SU-DHL-6 (cell line): ENCODE measurements at regions not wholly inside any gene's neighbourhood (a gene's known extent, or its start where the extent isn't known, plus 50 kb on each side); places are given as distances from the start of the nearest gene placed in this dataset.
"Not testable (repeated sequence)": the region's sequence is repeated elsewhere in the genome, so short reads cannot be mapped to it uniquely, and the experiment has no call there.

Source experiments
- H2AFZ ChIP-seq: fragments of 200-600 bp; sonication (generic); 2 replicates; pipeline ENCODE4 v1.6.1; 2014; ENCODE audit warnings: low read depth, mild to moderate bottlenecking, moderate library complexity, mixed read lengths, antibody characterized with exemption, low read length; ENCODE audit not compliant: severe bottlenecking
- H3F3A ChIP-seq: fragments of 200-600 bp; shearing (Covaris generic); 2 replicates; pipeline ENCODE4 v1.6.0; 2016; ENCODE audit warnings: antibody characterized with exemption, mild to moderate bottlenecking; ENCODE audit not compliant: insufficient read depth
- H3K27ac ChIP-seq: fragments of 200-600 bp; sonication (generic); 2 replicates; pipeline ENCODE4 v1.5.1; 2016; ENCODE audit warnings: low read depth, mild to moderate bottlenecking, low read length, moderate library complexity, mixed read lengths
- H3K27me3 ChIP-seq: fragments of 200-600 bp; sonication (generic), shearing (Covaris generic); 2 replicates; pipeline ENCODE4 v1.6.0; 2014; ENCODE audit warnings: mild to moderate bottlenecking, low read length
- H3K36me3 ChIP-seq: fragments of 200-600 bp; sonication (generic); 2 replicates; pipeline ENCODE4 v1.6.1; 2014; ENCODE audit warnings: mild to moderate bottlenecking, low read length, mixed read lengths
- H3K4me2 ChIP-seq: fragments of 300-600, 200-600 bp; shearing (Covaris generic), sonication (generic); 2 replicates; pipeline ENCODE4 v1.6.0; 2014; ENCODE audit warnings: low read length, low read depth, mild to moderate bottlenecking; ENCODE audit not compliant: poor library complexity, severe bottlenecking
- H3K4me3 ChIP-seq: fragments of 200-600 bp; sonication (generic); 2 replicates; pipeline ENCODE4 v1.5.1; 2014; ENCODE audit warnings: antibody characterized with exemption, low read length, mild to moderate bottlenecking, mixed read lengths; ENCODE audit not compliant: insufficient read depth, poor library complexity, severe bottlenecking
- H3K79me2 ChIP-seq: fragments of 200-600 bp; sonication (generic); 2 replicates; pipeline ENCODE4 v1.6.1; 2014; ENCODE audit warnings: mild to moderate bottlenecking, low read length, moderate library complexity; ENCODE audit not compliant: insufficient read depth
- H3K9ac ChIP-seq: fragments of 200-600 bp; sonication (generic); 2 replicates; pipeline ENCODE4 v1.7.0; 2014; ENCODE audit warnings: mild to moderate bottlenecking, low read length
- H3K9me2 ChIP-seq: fragments of 200-600 bp; sonication (generic); replicated peaks from 2 replicates; pipeline ENCODE4 v1.6.1; 2014; ENCODE audit warnings: low read length; ENCODE audit not compliant: insufficient read depth
- H3K9me3 ChIP-seq: fragments of 200-600 bp; sonication (generic); 2 replicates; pipeline ENCODE4 v1.6.1; 2014; ENCODE audit warnings: low read length, mixed read lengths; ENCODE audit not compliant: insufficient read depth
- H4K20me1 ChIP-seq: fragments of 200-600 bp; sonication (generic); 2 replicates; pipeline ENCODE4 v1.6.1; 2014; ENCODE audit warnings: low read depth, mild to moderate bottlenecking, antibody characterized with exemption, low read length, moderate library complexity, mixed read lengths
- EZH2phosphoT487 ChIP-seq: fragments of 200-600 bp; sonication (generic), shearing (Covaris generic); conservative IDR thresholded peaks from 2 replicates; pipeline ENCODE4 v1.6.1; 2018; ENCODE audit warnings: mild to moderate bottlenecking, antibody characterized with exemption, low read length, moderate library complexity, mixed read lengths
- TF ChIP-seq, protein P1 (sequence below): fragments of 200-600 bp; sonication (generic); IDR thresholded peaks from one replicate; pipeline ENCODE4 v1.5.1; 2017; ENCODE audit warnings: antibody characterized with exemption, mild to moderate bottlenecking, low read length, moderate library complexity; ENCODE audit not compliant: insufficient read depth, poor library complexity, severe bottlenecking

DNA sequence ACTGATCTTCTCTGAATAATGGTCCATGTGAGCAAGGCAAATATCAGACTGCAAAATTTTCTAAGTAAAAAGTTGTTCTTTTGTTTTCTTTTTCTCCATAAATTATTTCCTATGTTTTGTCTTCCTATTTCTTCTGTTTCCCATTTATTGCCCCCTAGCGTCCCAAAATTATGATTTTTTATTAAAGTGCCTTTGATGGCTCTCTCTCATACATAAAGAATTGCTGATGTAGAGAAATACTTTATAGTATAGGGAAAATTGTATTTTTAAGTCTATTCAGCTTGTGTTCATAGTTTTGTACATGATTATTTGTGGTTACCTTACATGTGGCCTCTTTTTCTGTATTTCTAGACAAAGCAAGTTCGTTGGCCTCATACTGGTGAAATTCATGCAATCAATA, 1031.2 kb downstream of the EFNA5 start:
- Histone ChIP-seq H3K36me3 (no peaks in the 10 kb centered on the region), H3K4me2 (no peak overlapping the region), H3F3A (no peaks in the 10 kb centered on the region), H3K4me3 (no peak overlapping the region), H3K9me2 (no peaks in the 10 kb centered on the region), H3K9me3 (no peaks in the 10 kb centered on the region), H3K27me3 (no peaks in the 10 kb centered on the region), H2AFZ (peak overlapping the region; percentile 24), H3K27ac (no peak overlapping the region), H4K20me1 (no peaks in the 10 kb centered on the region), H3K9ac (no peak overlapping the region), H3K79me2 (no peaks in the 10 kb centered on the region)
- TF ChIP-seq, protein P1, sequence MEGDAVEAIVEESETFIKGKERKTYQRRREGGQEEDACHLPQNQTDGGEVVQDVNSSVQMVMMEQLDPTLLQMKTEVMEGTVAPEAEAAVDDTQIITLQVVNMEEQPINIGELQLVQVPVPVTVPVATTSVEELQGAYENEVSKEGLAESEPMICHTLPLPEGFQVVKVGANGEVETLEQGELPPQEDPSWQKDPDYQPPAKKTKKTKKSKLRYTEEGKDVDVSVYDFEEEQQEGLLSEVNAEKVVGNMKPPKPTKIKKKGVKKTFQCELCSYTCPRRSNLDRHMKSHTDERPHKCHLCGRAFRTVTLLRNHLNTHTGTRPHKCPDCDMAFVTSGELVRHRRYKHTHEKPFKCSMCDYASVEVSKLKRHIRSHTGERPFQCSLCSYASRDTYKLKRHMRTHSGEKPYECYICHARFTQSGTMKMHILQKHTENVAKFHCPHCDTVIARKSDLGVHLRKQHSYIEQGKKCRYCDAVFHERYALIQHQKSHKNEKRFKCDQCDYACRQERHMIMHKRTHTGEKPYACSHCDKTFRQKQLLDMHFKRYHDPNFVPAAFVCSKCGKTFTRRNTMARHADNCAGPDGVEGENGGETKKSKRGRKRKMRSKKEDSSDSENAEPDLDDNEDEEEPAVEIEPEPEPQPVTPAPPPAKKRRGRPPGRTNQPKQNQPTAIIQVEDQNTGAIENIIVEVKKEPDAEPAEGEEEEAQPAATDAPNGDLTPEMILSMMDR: no peak
- TF ChIP-seq EZH2phosphoT487: no peak

DNA sequence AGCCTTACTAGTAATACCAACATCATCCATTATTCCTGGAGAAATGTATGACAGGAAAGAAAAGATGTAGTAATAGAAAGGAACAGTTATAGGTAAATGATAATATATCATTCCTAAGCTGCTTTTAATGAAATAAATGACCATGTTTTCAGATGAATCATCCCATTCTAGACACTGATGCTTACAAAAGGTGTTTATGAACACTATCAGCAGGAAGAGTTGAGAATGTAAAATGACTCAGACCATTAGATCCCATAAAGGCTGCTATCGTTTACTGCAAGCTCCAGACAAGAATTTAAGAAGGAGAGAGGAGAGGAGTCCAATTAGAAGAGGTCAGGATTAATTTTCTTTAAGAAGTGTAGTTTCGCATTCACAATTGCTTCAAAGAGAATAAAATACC, 1033.5 kb downstream of the EFNA5 start:
- H3K27ac ChIP-seq: no peak overlapping the region
- H3K36me3 ChIP-seq: no peaks in the 10 kb centered on the region
- no peak overlapping the region for H3K4me2 ChIP-seq
- H2AFZ ChIP-seq: no peak overlapping the region
- H3K9ac ChIP-seq: no peak overlapping the region
- H3K4me3 ChIP-seq: no peak overlapping the region
- no peaks in the 10 kb centered on the region for H3K9me3 ChIP-seq
- H3K9me2 ChIP-seq: no peaks in the 10 kb centered on the region
- no peaks in the 10 kb centered on the region for H4K20me1 ChIP-seq
- no peak for TF ChIP-seq EZH2phosphoT487
- TF ChIP-seq, protein P1: no peak
- H3K27me3 ChIP-seq: no peaks in the 10 kb centered on the region
- H3F3A ChIP-seq: no peaks in the 10 kb centered on the region
- H3K79me2 ChIP-seq: no peaks in the 10 kb centered on the region

DNA sequence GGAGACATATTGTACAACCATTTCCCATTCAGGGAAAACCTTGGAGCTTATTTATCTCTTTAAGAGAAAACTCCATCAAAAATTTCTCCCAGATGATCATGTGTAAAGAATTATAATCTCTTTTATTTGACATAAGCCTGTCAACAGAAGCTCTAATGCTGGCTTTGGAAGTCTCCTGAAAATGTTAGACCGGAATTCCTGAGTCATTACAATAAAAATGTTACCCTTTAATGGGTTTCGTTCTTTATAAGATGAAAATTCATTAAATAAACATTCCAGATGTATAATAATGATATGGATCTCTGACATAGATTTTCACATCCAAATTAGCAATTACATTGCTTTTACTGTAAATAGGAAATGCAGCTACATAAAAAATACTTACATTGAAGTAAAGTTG, 1036.4 kb downstream of the EFNA5 start:
- no peak overlapping the region for H3K9ac ChIP-seq
- TF ChIP-seq EZH2phosphoT487: no peak
- TF ChIP-seq, protein P1: no peak
- no peaks in the 10 kb centered on the region for H3K9me2 ChIP-seq
- H3K9me3 ChIP-seq: no peaks in the 10 kb centered on the region
- H3K4me3 ChIP-seq: no peak overlapping the region
- H3K27me3 ChIP-seq: no peaks in the 10 kb centered on the region
- no peaks in the 10 kb centered on the region for H4K20me1 ChIP-seq
- H2AFZ ChIP-seq: no peak overlapping the region
- no peak overlapping the region for H3K4me2 ChIP-seq
- no peaks in the 10 kb centered on the region for H3K79me2 ChIP-seq
- H3K27ac ChIP-seq: no peak overlapping the region
- no peaks in the 10 kb centered on the region for H3K36me3 ChIP-seq
- H3F3A ChIP-seq: no peaks in the 10 kb centered on the region

DNA sequence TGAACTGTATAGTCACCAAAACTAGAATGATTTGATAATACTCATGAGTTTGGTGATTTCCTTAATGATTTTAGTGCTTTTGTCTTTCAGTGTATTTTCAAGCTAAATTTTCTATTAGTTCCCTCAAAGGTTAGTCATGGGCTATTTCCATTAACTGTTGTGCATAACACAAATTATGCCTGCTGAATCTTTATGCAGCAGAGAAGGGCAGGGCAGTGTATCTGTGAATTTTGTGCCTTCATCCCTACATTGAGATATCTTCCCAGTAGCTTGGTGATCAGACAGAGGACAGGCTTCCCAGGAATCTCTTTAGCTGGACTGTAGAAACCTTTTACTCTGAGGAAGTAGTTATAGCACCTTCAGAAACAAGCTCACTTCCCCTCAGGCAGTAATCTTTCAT, 1036.9 kb downstream of the EFNA5 start:
- no peak overlapping the region for H2AFZ ChIP-seq

DNA sequence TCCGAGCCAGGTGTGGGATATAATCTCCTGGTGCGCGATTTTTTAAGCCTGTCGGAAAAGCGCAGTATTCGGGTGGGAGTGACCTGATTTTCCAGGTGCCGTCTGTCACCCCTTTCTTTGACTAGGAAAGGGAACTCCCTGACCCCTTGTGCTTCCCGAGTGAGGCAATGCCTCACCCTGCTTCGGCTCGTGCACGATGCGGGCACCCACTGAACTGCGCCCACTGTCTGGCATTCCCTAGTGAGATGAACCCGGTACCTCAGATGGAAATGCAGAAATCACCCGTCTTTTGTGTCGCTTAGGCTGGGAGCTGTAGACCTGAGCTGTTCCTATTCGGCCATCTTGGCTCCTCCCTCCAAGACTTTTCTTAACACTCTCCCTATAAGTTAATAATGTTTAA, 1042.3 kb downstream of the EFNA5 start:
- H3F3A ChIP-seq, H3K9me3 ChIP-seq, H3K9me2 ChIP-seq, H3K36me3 ChIP-seq, H3K27ac ChIP-seq, H3K79me2 ChIP-seq, H3K4me2 ChIP-seq, H3K9ac ChIP-seq, H2AFZ ChIP-seq, H3K4me3 ChIP-seq, H4K20me1 ChIP-seq, H3K27me3 ChIP-seq: not testable (repeated sequence)

More for the DNA sequence above, 1036.9 kb downstream of the EFNA5 start:
- Histone ChIP-seq H3F3A (no peaks in the 10 kb centered on the region), H3K9ac (no peak overlapping the region), H3K4me3 (no peak overlapping the region), H3K9me3 (no peaks in the 10 kb centered on the region), H3K27ac (no peak overlapping the region), H3K4me2 (no peak overlapping the region), H3K79me2 (no peaks in the 10 kb centered on the region), H3K27me3 (no peaks in the 10 kb centered on the region), H3K36me3 (no peaks in the 10 kb centered on the region), H3K9me2 (no peaks in the 10 kb centered on the region), H4K20me1 (no peaks in the 10 kb centered on the region)
- TF ChIP-seq, protein P1: no peak
- TF ChIP-seq EZH2phosphoT487: no peak
